GM18907 (cell line): ENCODE measurements at regions not wholly inside any gene's neighbourhood (a gene's known extent, or its start where the extent isn't known, plus 50 kb on each side); places are given as distances from the start of the nearest gene placed in this dataset.
"Not testable (repeated sequence)": the region's sequence is repeated elsewhere in the genome, so short reads cannot be mapped to it uniquely, and the experiment has no call there.

ENCODE experiments used
- ATAC-seq: cut with Tn5 transposase; IDR thresholded peaks from one replicate; pipeline ENCODE4 v1.9.1; 2021; ENCODE audit warnings: mild to moderate bottlenecking, moderate library complexity; ENCODE audit not compliant: unreplicated experiment

GRCh38 chr2:51994123-51994763 is 962.3 kb upstream of the NRXN1 start:
- no peak for ATAC-seq

- no peak for ATAC-seq
Observed at GRCh38 chr2:51990684-51991083, 958.8 kb upstream of the NRXN1 start.

GRCh38 chr2:51986101-51986500 is 954.2 kb upstream of the NRXN1 start:
- ATAC-seq: no peak

- ATAC-seq: no peak
Observed at GRCh38 chr2:51981783-51982182, 949.9 kb upstream of the NRXN1 start.

- no peak for ATAC-seq
Observed at GRCh38 chr2:51976623-51977022, 944.7 kb upstream of the NRXN1 start.

GRCh38 chr2:51971136-51971535 is 939.2 kb upstream of the NRXN1 start:
- ATAC-seq: no peak

GRCh38 chr2:51969347-51969746 is 937.4 kb upstream of the NRXN1 start:
- no peak for ATAC-seq

GRCh38 chr2:51960841-51961335 is 929.0 kb upstream of the NRXN1 start:
- no peak for ATAC-seq

GRCh38 chr2:51960281-51960680 is 928.3 kb upstream of the NRXN1 start:
- no peak for ATAC-seq

GRCh38 chr2:51959696-51960095 is 927.8 kb upstream of the NRXN1 start:
- ATAC-seq: no peak

- no peak for ATAC-seq
Observed at GRCh38 chr2:51953931-51954330, 922.0 kb upstream of the NRXN1 start.

- ATAC-seq: no peak
Observed at GRCh38 chr2:51921076-51921475, 889.1 kb upstream of the NRXN1 start.

- ATAC-seq: no peak
Observed at GRCh38 chr2:51920509-51920908, 888.6 kb upstream of the NRXN1 start.

- ATAC-seq: no peak
Observed at GRCh38 chr2:51919395-51919794, 887.5 kb upstream of the NRXN1 start.

- no peak for ATAC-seq
Observed at GRCh38 chr2:51918113-51918512, 886.2 kb upstream of the NRXN1 start.

GRCh38 chr2:51903728-51904127 is 871.8 kb upstream of the NRXN1 start:
- ATAC-seq: no peak

GRCh38 chr2:51899643-51900042 is 867.7 kb upstream of the NRXN1 start:
- ATAC-seq: no peak

GRCh38 chr2:51894584-51894983 is 862.7 kb upstream of the NRXN1 start:
- ATAC-seq: not testable (repeated sequence)

- ATAC-seq: no peak
Observed at GRCh38 chr2:51888120-51888519, 856.2 kb upstream of the NRXN1 start.

- ATAC-seq: no peak
Observed at GRCh38 chr2:51881673-51882072, 849.7 kb upstream of the NRXN1 start.

- no peak for ATAC-seq
Observed at GRCh38 chr2:51880153-51880552, 848.2 kb upstream of the NRXN1 start.

- no peak for ATAC-seq
Observed at GRCh38 chr2:51866361-51866760, 834.4 kb upstream of the NRXN1 start.

- no peak for ATAC-seq
Observed at GRCh38 chr2:51859260-51859659, 827.3 kb upstream of the NRXN1 start.
